ENCODE measurements at regions not wholly inside any gene's neighbourhood (a gene's known extent, or its start where the extent isn't known, plus 50 kb on each side); places are given as distances from the start of the nearest gene placed in this dataset.

GRCh38 chr13:59413126-59413525 is 750.6 kb downstream of the DIAPH3 start:
- no peak for DNase-seq (ENCODE audit: low spot score)
- ChIA-PET CTCF (no interaction called here), POLR2A (ENCODE audit: low non-redundant PET) (no interaction called here)
- intact Hi-C loops (cut with micrococcal nuclease; ENCODE audit: unreplicated experiment), result no loop called here
- no peak overlapping the region for H3K27ac ChIP-seq (ENCODE audit: low read depth, low read length, poor library complexity, severe bottlenecking)
- TF ChIP-seq CTCF (conservative IDR thresholded peaks at IDR 0.05; ENCODE audit: low read depth, low read length), result no peak
- TF ChIP-seq EZH2 (IDR thresholded peaks at IDR 0.05; ENCODE audit: borderline replicate concordance, low read depth, low read length, poor library complexity, severe bottlenecking), result no peak
- no peaks in the 10 kb centered on the region for H3K27me3 ChIP-seq (replicated peaks; ENCODE audit: insufficient read depth, low read depth, low read length, poor library complexity)
- no peak overlapping the region for H3K4me3 ChIP-seq (ENCODE audit: low read depth, low read length, poor library complexity, severe bottlenecking)
- H3K36me3 ChIP-seq (ENCODE audit: insufficient read depth, low read length, poor library complexity, severe bottlenecking), result no peaks in the 10 kb centered on the region
- H3K9me3 ChIP-seq (ENCODE audit: low read depth, low read length, poor library complexity, severe bottlenecking), result no peaks in the 10 kb centered on the region
- H3K4me1 ChIP-seq (ENCODE audit: insufficient read depth, low read length, poor library complexity, severe bottlenecking), result peaks cover 13% of the 10 kb centered on the region
- BruUV-seq (replicated peaks), result no TSS peak

GRCh38 chr13:59414006-59414405 is 749.7 kb downstream of the DIAPH3 start:
- Histone ChIP-seq H3K9me3 (ENCODE audit: low read depth, low read length, poor library complexity, severe bottlenecking) (no peaks in the 10 kb centered on the region), H3K27ac (ENCODE audit: low read depth, low read length, poor library complexity, severe bottlenecking) (no peak overlapping the region), H3K27me3 (replicated peaks; ENCODE audit: insufficient read depth, low read depth, low read length, poor library complexity) (no peaks in the 10 kb centered on the region), H3K4me1 (ENCODE audit: insufficient read depth, low read length, poor library complexity, severe bottlenecking) (peaks cover 10% of the 10 kb centered on the region), H3K36me3 (ENCODE audit: insufficient read depth, low read length, poor library complexity, severe bottlenecking) (no peaks in the 10 kb centered on the region), H3K4me3 (ENCODE audit: low read depth, low read length, poor library complexity, severe bottlenecking) (no peak overlapping the region)
- TF ChIP-seq EZH2 (IDR thresholded peaks at IDR 0.05; ENCODE audit: borderline replicate concordance, low read depth, low read length, poor library complexity, severe bottlenecking) (no peak), CTCF (conservative IDR thresholded peaks at IDR 0.05; ENCODE audit: low read depth, low read length) (no peak)
- ChIA-PET CTCF (no interaction called here), POLR2A (ENCODE audit: low non-redundant PET) (no interaction called here)
- intact Hi-C loops (cut with micrococcal nuclease; ENCODE audit: unreplicated experiment), result no loop called here
- no TSS peak for BruUV-seq (replicated peaks)
- no peak for DNase-seq (ENCODE audit: low spot score)

GRCh38 chr13:59415498-59415897 is 748.2 kb downstream of the DIAPH3 start:
- no peak for DNase-seq (ENCODE audit: low spot score)
- Histone ChIP-seq H3K4me3 (ENCODE audit: low read depth, low read length, poor library complexity, severe bottlenecking) (no peak overlapping the region), H3K36me3 (ENCODE audit: insufficient read depth, low read length, poor library complexity, severe bottlenecking) (no peaks in the 10 kb centered on the region), H3K9me3 (ENCODE audit: low read depth, low read length, poor library complexity, severe bottlenecking) (no peaks in the 10 kb centered on the region), H3K27me3 (replicated peaks; ENCODE audit: insufficient read depth, low read depth, low read length, poor library complexity) (no peaks in the 10 kb centered on the region), H3K4me1 (ENCODE audit: insufficient read depth, low read length, poor library complexity, severe bottlenecking) (no peaks in the 10 kb centered on the region), H3K27ac (ENCODE audit: low read depth, low read length, poor library complexity, severe bottlenecking) (no peak overlapping the region)
- ChIA-PET CTCF (no interaction called here), POLR2A (ENCODE audit: low non-redundant PET) (no interaction called here)
- intact Hi-C loops (cut with micrococcal nuclease; ENCODE audit: unreplicated experiment), result no loop called here
- BruUV-seq (replicated peaks), result no TSS peak
- TF ChIP-seq CTCF (conservative IDR thresholded peaks at IDR 0.05; ENCODE audit: low read depth, low read length) (no peak), EZH2 (IDR thresholded peaks at IDR 0.05; ENCODE audit: borderline replicate concordance, low read depth, low read length, poor library complexity, severe bottlenecking) (no peak)

Data from A673 (cell line).